Liver (tissue), 3 donors: ENCODE measurements at regions not wholly inside any gene's neighbourhood (a gene's known extent, or its start where the extent isn't known, plus 50 kb on each side); places are given as distances from the start of the nearest gene placed in this dataset.

Source experiments
- FOXA1 ChIP-seq: IDR thresholded peaks from 2 replicates; pipeline ENCODE4 v1.6.1; 2016; ENCODE audit warnings: antibody characterized with exemption
- GABPA ChIP-seq, 2 donors: IDR thresholded peaks in 1 of 2; conservative IDR thresholded peaks in 1 of 2; 2 replicates each; pipeline ENCODE4 v1.6.1; 2016; ENCODE audit warnings: antibody characterized with exemption in 2 of 2, mild to moderate bottlenecking in 1 of 2, moderate library complexity in 1 of 2
- HNF4A ChIP-seq, 2 donors: conservative IDR thresholded peaks; 2 replicates each; pipeline ENCODE4 v1.6.1; 2016; ENCODE audit warnings: antibody characterized with exemption in 2 of 2, mild to moderate bottlenecking in 2 of 2
- MAX ChIP-seq: IDR thresholded peaks from 2 replicates; pipeline ENCODE4 v1.6.1; 2016; ENCODE audit warnings: antibody characterized with exemption
- REST ChIP-seq: IDR thresholded peaks from 2 replicates; pipeline ENCODE4 v1.6.1; 2016; ENCODE audit warnings: antibody characterized with exemption, mild to moderate bottlenecking
- RXRA ChIP-seq, 2 donors: IDR thresholded peaks; 2 replicates each; pipeline ENCODE4 v1.6.1; 2017 to 2018; ENCODE audit warnings: antibody characterized with exemption in 2 of 2, mild to moderate bottlenecking in 1 of 2
- TAF1 ChIP-seq: conservative IDR thresholded peaks from 2 replicates; pipeline ENCODE4 v1.6.1; 2016; ENCODE audit warnings: antibody characterized with exemption, mild to moderate bottlenecking
- YY1 ChIP-seq: IDR thresholded peaks from 2 replicates; pipeline ENCODE4 v1.6.1; 2016; ENCODE audit warnings: antibody characterized with exemption, mild to moderate bottlenecking
- ZBTB33 ChIP-seq: IDR thresholded peaks from 2 replicates; pipeline ENCODE4 v1.6.1; 2016; ENCODE audit warnings: antibody characterized with exemption
- TF ChIP-seq, protein P1 (sequence below): fragments of 150-350 bp; IDR thresholded peaks from 2 replicates; pipeline ENCODE4 v1.5.1; 2017; ENCODE audit warnings: improper control_type of control experiment, low read depth, low read length; ENCODE audit not compliant: missing input control
- donor health status: healthy.
- donor health status: healthy.

DNA sequence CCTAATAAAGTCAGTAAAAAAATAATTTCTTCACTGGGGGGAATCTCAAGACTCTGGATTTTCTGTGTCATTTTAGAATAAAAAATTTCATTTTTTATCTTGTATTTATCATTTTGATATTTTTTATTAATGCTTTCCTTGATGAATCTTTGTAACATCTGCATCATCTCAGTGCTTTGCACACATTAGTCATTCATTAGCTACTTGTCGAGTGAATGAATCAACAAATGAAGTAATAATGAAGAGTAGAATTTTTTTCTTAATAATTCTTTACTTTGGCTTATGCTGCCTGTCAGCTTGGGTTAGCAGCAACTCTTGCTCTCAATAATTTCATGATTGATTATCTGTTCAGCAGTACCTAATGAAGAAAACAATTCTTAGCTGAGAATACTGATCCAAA is 530.8 kb downstream of the GRXCR1 start:
- no peak for TF ChIP-seq HNF4A (conservative IDR thresholded peaks at IDR 0.05)
- TF ChIP-seq, protein P1, sequence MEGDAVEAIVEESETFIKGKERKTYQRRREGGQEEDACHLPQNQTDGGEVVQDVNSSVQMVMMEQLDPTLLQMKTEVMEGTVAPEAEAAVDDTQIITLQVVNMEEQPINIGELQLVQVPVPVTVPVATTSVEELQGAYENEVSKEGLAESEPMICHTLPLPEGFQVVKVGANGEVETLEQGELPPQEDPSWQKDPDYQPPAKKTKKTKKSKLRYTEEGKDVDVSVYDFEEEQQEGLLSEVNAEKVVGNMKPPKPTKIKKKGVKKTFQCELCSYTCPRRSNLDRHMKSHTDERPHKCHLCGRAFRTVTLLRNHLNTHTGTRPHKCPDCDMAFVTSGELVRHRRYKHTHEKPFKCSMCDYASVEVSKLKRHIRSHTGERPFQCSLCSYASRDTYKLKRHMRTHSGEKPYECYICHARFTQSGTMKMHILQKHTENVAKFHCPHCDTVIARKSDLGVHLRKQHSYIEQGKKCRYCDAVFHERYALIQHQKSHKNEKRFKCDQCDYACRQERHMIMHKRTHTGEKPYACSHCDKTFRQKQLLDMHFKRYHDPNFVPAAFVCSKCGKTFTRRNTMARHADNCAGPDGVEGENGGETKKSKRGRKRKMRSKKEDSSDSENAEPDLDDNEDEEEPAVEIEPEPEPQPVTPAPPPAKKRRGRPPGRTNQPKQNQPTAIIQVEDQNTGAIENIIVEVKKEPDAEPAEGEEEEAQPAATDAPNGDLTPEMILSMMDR = no peak
- no peak for TF ChIP-seq REST
- TF ChIP-seq GABPA (IDR thresholded peaks at IDR 0.05 in 1 of 2, conservative IDR thresholded peaks at IDR 0.05 in 1 of 2) = no peak
- TF ChIP-seq ZBTB33 = no peak
- TF ChIP-seq MAX = no peak
- TF ChIP-seq TAF1 = no peak
- no peak for TF ChIP-seq RXRA (IDR thresholded peaks at IDR 0.05)
- TF ChIP-seq YY1 = no peak
- TF ChIP-seq FOXA1 = no peak
